WTC11 (cell line): ENCODE measurements at regions not wholly inside any gene's neighbourhood (a gene's known extent, or its start where the extent isn't known, plus 50 kb on each side); places are given as distances from the start of the nearest gene placed in this dataset.

Source experiments
- ATAC-seq: fragments of 200-7000 bp; cut with Tn5 transposase; 2 replicates; pipeline ENCODE4 v1.10.0; 2021; ENCODE audit warnings: mild to moderate bottlenecking, moderate library complexity
- CTCF ChIA-PET: fragments of 300-600 bp; sonication (Branson Sonifier 250); formaldehyde crosslinking; loops from one replicate; lab custom pipeline; 2021; ENCODE audit warnings: antibody characterized with exemption; lab: Charles Lee
- POLR2A ChIA-PET: fragments of 350-600 bp; sonication (Branson Sonifier 250); formaldehyde crosslinking; loops from one replicate; lab custom pipeline; 2021; ENCODE audit warnings: antibody characterized with exemption; lab: Charles Lee
- DNase-seq: peaks from one replicate; pipeline ENCODE4 v3.0.0; 2021; ENCODE audit warnings: low spot score
- H3K27ac Mint-ChIP-seq: 2 replicates; pipeline ENCODE4 v1.8.0; 2021; ENCODE audit warnings: mixed read lengths
- H3K27me3 Mint-ChIP-seq: 2 replicates; pipeline ENCODE4 v1.8.0; 2021; ENCODE audit warnings: low read depth, mild to moderate bottlenecking, moderate library complexity, mixed read lengths
- H3K36me3 Mint-ChIP-seq: 2 replicates; pipeline ENCODE4 v1.8.0; 2021; ENCODE audit warnings: mixed read lengths
- H3K4me1 Mint-ChIP-seq: 2 replicates; pipeline ENCODE4 v1.8.0; 2022; ENCODE audit warnings: mixed read lengths
- H3K4me3 Mint-ChIP-seq: 2 replicates; pipeline ENCODE4 v1.8.0; 2021; ENCODE audit warnings: mild to moderate bottlenecking, moderate library complexity, mixed read lengths
- H3K9me3 Mint-ChIP-seq: 2 replicates; pipeline ENCODE4 v1.8.0; 2021; ENCODE audit warnings: mixed read lengths
- ATF1 ChIP-seq: sonication (generic); formaldehyde crosslinking; IDR thresholded peaks from 2 replicates; pipeline ENCODE4 v1.8.1; 2023; ENCODE audit warnings: mild to moderate bottlenecking, moderate library complexity, missing genetic modification reagents
- EMX1 ChIP-seq: fragments of 250-450 bp; sonication (Bioruptor Pico); IDR thresholded peaks from 2 replicates; pipeline ENCODE4 v1.8.0; 2021; ENCODE audit warnings: mild to moderate bottlenecking
- FOXK1 ChIP-seq: sonication (generic); formaldehyde crosslinking; IDR thresholded peaks from 2 replicates; pipeline ENCODE4 v1.8.0; 2022; ENCODE audit warnings: mild to moderate bottlenecking, moderate library complexity, missing genetic modification reagents
- GABPB1 ChIP-seq: sonication (generic); formaldehyde crosslinking; IDR thresholded peaks from 2 replicates; pipeline ENCODE4 v1.8.1; 2023; ENCODE audit warnings: mild to moderate bottlenecking, missing genetic modification reagents
- GTF2I ChIP-seq: fragments of 250-450 bp; sonication (Bioruptor Pico); conservative IDR thresholded peaks from 2 replicates; pipeline ENCODE4 v1.4.0; 2021; ENCODE audit warnings: mild to moderate bottlenecking
- MYBL2 ChIP-seq: sonication (generic); formaldehyde crosslinking; IDR thresholded peaks from 2 replicates; pipeline ENCODE4 v1.8.1; 2023; ENCODE audit warnings: mild to moderate bottlenecking, moderate library complexity, missing genetic modification reagents
- NFE2L1 ChIP-seq: sonication (generic); formaldehyde crosslinking; IDR thresholded peaks from 2 replicates; pipeline ENCODE4 v1.8.1; 2023; ENCODE audit warnings: missing genetic modification reagents
- NFYB ChIP-seq: sonication (generic); formaldehyde crosslinking; conservative IDR thresholded peaks from 2 replicates; pipeline ENCODE4 v1.8.0; 2022; ENCODE audit warnings: low read depth, missing genetic modification reagents
- NR2C2 ChIP-seq: sonication (generic); formaldehyde crosslinking; IDR thresholded peaks from 2 replicates; pipeline ENCODE4 v1.8.0; 2022; ENCODE audit warnings: mild to moderate bottlenecking, missing genetic modification reagents
- NR3C1 ChIP-seq: sonication (generic); formaldehyde crosslinking; conservative IDR thresholded peaks from 2 replicates; pipeline ENCODE4 v1.8.1; 2023; ENCODE audit warnings: low read depth, mild to moderate bottlenecking, missing genetic modification reagents
- OVOL2 ChIP-seq: fragments of 250-450 bp; sonication (Bioruptor Pico); IDR thresholded peaks from 2 replicates; pipeline ENCODE4 v1.9.0; 2021; ENCODE audit warnings: mild to moderate bottlenecking, borderline replicate concordance
- PRRX2 ChIP-seq: fragments of 250-450 bp; sonication (Bioruptor Pico); IDR thresholded peaks from 2 replicates; pipeline ENCODE4 v1.8.0; 2021; ENCODE audit warnings: mild to moderate bottlenecking
- SMAD3 ChIP-seq: sonication (generic); formaldehyde crosslinking; IDR thresholded peaks from 2 replicates; pipeline ENCODE4 v1.8.0; 2022; ENCODE audit warnings: missing genetic modification reagents, mild to moderate bottlenecking, borderline replicate concordance
- TEAD4 ChIP-seq: sonication (generic); formaldehyde crosslinking; IDR thresholded peaks from 2 replicates; pipeline ENCODE4 v1.8.0; 2022; ENCODE audit warnings: mild to moderate bottlenecking, missing genetic modification reagents
- ZBTB21 ChIP-seq: sonication (generic); formaldehyde crosslinking; IDR thresholded peaks from 2 replicates; pipeline ENCODE4 v1.8.1; 2023; ENCODE audit warnings: mild to moderate bottlenecking, missing genetic modification reagents, borderline replicate concordance
- ZNF121 ChIP-seq: sonication (generic); formaldehyde crosslinking; IDR thresholded peaks from 2 replicates; pipeline ENCODE4 v1.8.0; 2023; ENCODE audit warnings: missing genetic modification reagents
- TF ChIP-seq, protein P1 (sequence below): sonication (generic); formaldehyde crosslinking; IDR thresholded peaks from 2 replicates; pipeline ENCODE4 v1.8.1; 2023; ENCODE audit warnings: mild to moderate bottlenecking, moderate library complexity, missing genetic modification reagents
- TF ChIP-seq, protein P2 (sequence below): sonication (generic); formaldehyde crosslinking; IDR thresholded peaks from 2 replicates; pipeline ENCODE4 v1.8.1; 2022; ENCODE audit warnings: low read depth, mild to moderate bottlenecking, moderate library complexity, missing genetic modification reagents, borderline replicate concordance
- TF ChIP-seq, protein P3 (sequence below): sonication (generic); formaldehyde crosslinking; IDR thresholded peaks from 2 replicates; pipeline ENCODE4 v1.8.0; 2022; ENCODE audit warnings: mild to moderate bottlenecking, missing genetic modification reagents
- TF ChIP-seq, protein P4 (sequence below): sonication (generic); formaldehyde crosslinking; IDR thresholded peaks from 2 replicates; pipeline ENCODE4 v1.8.0; 2023; ENCODE audit warnings: missing genetic modification reagents, mild to moderate bottlenecking, borderline replicate concordance
- TF ChIP-seq, protein P5 (sequence below): sonication (generic); formaldehyde crosslinking; IDR thresholded peaks from 2 replicates; pipeline ENCODE4 v1.8.1; 2022; ENCODE audit warnings: mild to moderate bottlenecking, missing genetic modification reagents, moderate library complexity, borderline replicate concordance
- TF ChIP-seq, protein P6 (sequence below): sonication (generic); formaldehyde crosslinking; IDR thresholded peaks from 2 replicates; pipeline ENCODE4 v1.8.0; 2022; ENCODE audit warnings: mild to moderate bottlenecking, missing genetic modification reagents
- TF ChIP-seq, protein P7 (sequence below): sonication (generic); formaldehyde crosslinking; IDR thresholded peaks from 2 replicates; pipeline ENCODE4 v1.8.1; 2023; ENCODE audit warnings: mild to moderate bottlenecking, missing genetic modification reagents, borderline replicate concordance

DNA sequence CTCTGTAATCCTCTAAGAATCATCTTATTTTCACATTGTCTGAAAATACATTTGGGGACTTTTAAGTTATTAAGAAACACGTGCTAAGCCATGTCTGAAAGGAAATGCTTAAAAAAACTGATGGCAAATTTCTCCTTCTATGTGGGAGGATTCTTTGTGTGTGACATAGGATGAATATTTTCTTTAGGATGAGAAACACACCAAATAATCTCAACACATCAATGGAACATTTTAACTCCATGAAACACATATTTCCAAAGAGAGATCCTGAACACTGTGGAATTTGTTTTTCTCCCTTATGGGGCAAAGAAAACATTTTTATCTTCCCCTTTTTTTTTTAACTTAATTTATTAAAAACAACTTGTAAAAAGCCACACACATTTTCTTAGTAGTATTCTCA is 153.8 kb upstream of the ANKRD50 start:
- Mint-ChIP-seq H3K4me3 (no peak overlapping the region), H3K27ac (no peak overlapping the region), H3K4me1 (peaks cover 9% of the 10 kb centered on the region), H3K27me3 (no peaks in the 10 kb centered on the region), H3K9me3 (peaks cover 11% of the 10 kb centered on the region), H3K36me3 (peaks cover 3% of the 10 kb centered on the region; the same call in 1 of the 2 replicates)
- CTCF ChIA-PET: no interaction called here
- TF ChIP-seq SMAD3 (CRISPR knock-in tag) (no peak), GABPB1 (CRISPR knock-in tag) (no peak), GTF2I (CRISPR knock-in tag) (no peak), ZNF121 (no peak), EMX1 (CRISPR knock-in tag) (no peak), OVOL2 (CRISPR knock-in tag) (no peak), NR2C2 (CRISPR knock-in tag) (no peak), NFYB (CRISPR knock-in tag) (no peak), TEAD4 (CRISPR knock-in tag) (no peak)
- TF ChIP-seq, protein P1, sequence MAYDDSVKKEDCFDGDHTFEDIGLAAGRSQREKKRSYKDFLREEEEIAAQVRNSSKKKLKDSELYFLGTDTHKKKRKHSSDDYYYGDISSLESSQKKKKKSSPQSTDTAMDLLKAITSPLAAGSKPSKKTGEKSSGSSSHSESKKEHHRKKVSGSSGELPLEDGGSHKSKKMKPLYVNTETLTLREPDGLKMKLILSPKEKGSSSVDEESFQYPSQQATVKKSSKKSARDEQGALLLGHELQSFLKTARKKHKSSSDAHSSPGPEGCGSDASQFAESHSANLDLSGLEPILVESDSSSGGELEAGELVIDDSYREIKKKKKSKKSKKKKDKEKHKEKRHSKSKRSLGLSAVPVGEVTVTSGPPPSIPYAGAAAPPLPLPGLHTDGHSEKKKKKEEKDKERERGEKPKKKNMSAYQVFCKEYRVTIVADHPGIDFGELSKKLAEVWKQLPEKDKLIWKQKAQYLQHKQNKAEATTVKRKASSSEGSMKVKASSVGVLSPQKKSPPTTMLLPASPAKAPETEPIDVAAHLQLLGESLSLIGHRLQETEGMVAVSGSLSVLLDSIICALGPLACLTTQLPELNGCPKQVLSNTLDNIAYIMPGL (CRISPR knock-in tag): no peak
- TF ChIP-seq, protein P2, sequence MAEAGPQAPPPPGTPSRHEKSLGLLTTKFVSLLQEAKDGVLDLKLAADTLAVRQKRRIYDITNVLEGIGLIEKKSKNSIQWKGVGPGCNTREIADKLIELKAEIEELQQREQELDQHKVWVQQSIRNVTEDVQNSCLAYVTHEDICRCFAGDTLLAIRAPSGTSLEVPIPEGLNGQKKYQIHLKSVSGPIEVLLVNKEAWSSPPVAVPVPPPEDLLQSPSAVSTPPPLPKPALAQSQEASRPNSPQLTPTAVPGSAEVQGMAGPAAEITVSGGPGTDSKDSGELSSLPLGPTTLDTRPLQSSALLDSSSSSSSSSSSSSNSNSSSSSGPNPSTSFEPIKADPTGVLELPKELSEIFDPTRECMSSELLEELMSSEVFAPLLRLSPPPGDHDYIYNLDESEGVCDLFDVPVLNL: no peak
- TF ChIP-seq, protein P3, sequence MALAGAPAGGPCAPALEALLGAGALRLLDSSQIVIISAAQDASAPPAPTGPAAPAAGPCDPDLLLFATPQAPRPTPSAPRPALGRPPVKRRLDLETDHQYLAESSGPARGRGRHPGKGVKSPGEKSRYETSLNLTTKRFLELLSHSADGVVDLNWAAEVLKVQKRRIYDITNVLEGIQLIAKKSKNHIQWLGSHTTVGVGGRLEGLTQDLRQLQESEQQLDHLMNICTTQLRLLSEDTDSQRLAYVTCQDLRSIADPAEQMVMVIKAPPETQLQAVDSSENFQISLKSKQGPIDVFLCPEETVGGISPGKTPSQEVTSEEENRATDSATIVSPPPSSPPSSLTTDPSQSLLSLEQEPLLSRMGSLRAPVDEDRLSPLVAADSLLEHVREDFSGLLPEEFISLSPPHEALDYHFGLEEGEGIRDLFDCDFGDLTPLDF (CRISPR knock-in tag): no peak
- ATAC-seq: no peak
- POLR2A ChIA-PET: no interaction called here
- no peak for DNase-seq

DNA sequence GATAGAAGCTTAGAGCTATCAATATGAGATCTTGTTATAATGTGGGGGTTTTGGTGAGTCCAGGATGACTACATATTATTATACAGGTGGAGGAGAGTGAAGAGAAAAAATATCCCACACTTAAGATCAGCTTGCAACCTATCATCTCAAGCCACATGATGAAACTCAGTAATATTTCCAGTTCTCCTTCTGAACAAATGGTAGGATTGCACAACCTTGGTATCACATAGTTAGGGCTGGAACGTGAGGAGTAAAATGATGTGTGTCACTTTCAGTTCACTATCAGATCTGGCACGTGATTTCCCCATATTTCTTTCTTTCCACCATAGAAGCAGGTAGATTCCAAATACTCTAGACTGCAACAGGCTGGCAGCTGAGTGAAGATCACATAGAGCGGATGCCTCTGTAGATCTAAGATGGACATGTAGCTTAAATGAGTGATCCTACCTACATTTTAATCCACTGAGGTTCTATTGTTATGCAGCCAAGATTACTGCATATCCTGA is 150.6 kb upstream of the ANKRD50 start:
- H3K27me3 Mint-ChIP-seq: no peaks in the 10 kb centered on the region
- peaks cover 3% of the 10 kb centered on the region; the same call in 1 of the 2 replicates for H3K36me3 Mint-ChIP-seq
- no peak overlapping the region for H3K27ac Mint-ChIP-seq
- no peak overlapping the region for H3K4me3 Mint-ChIP-seq
- ChIA-PET CTCF (no interaction called here), POLR2A (no interaction called here)
- no peak for ATAC-seq
- peaks cover 8% of the 10 kb centered on the region for H3K9me3 Mint-ChIP-seq
- no peak for DNase-seq
- peaks cover 6% of the 10 kb centered on the region for H3K4me1 Mint-ChIP-seq
- TF ChIP-seq, protein P4, sequence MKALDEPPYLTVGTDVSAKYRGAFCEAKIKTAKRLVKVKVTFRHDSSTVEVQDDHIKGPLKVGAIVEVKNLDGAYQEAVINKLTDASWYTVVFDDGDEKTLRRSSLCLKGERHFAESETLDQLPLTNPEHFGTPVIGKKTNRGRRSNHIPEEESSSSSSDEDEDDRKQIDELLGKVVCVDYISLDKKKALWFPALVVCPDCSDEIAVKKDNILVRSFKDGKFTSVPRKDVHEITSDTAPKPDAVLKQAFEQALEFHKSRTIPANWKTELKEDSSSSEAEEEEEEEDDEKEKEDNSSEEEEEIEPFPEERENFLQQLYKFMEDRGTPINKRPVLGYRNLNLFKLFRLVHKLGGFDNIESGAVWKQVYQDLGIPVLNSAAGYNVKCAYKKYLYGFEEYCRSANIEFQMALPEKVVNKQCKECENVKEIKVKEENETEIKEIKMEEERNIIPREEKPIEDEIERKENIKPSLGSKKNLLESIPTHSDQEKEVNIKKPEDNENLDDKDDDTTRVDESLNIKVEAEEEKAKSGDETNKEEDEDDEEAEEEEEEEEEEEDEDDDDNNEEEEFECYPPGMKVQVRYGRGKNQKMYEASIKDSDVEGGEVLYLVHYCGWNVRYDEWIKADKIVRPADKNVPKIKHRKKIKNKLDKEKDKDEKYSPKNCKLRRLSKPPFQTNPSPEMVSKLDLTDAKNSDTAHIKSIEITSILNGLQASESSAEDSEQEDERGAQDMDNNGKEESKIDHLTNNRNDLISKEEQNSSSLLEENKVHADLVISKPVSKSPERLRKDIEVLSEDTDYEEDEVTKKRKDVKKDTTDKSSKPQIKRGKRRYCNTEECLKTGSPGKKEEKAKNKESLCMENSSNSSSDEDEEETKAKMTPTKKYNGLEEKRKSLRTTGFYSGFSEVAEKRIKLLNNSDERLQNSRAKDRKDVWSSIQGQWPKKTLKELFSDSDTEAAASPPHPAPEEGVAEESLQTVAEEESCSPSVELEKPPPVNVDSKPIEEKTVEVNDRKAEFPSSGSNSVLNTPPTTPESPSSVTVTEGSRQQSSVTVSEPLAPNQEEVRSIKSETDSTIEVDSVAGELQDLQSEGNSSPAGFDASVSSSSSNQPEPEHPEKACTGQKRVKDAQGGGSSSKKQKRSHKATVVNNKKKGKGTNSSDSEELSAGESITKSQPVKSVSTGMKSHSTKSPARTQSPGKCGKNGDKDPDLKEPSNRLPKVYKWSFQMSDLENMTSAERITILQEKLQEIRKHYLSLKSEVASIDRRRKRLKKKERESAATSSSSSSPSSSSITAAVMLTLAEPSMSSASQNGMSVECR (CRISPR knock-in tag): no peak
- TF ChIP-seq, protein P5, sequence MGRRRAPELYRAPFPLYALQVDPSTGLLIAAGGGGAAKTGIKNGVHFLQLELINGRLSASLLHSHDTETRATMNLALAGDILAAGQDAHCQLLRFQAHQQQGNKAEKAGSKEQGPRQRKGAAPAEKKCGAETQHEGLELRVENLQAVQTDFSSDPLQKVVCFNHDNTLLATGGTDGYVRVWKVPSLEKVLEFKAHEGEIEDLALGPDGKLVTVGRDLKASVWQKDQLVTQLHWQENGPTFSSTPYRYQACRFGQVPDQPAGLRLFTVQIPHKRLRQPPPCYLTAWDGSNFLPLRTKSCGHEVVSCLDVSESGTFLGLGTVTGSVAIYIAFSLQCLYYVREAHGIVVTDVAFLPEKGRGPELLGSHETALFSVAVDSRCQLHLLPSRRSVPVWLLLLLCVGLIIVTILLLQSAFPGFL: no peak
- TF ChIP-seq GABPB1 (CRISPR knock-in tag) (no peak), NFE2L1 (no peak), ATF1 (CRISPR knock-in tag) (no peak), PRRX2 (CRISPR knock-in tag) (no peak), MYBL2 (CRISPR knock-in tag) (no peak), NR3C1 (CRISPR knock-in tag) (no peak), FOXK1 (CRISPR knock-in tag) (no peak), ZBTB21 (CRISPR knock-in tag) (no peak)
- TF ChIP-seq, protein P6, sequence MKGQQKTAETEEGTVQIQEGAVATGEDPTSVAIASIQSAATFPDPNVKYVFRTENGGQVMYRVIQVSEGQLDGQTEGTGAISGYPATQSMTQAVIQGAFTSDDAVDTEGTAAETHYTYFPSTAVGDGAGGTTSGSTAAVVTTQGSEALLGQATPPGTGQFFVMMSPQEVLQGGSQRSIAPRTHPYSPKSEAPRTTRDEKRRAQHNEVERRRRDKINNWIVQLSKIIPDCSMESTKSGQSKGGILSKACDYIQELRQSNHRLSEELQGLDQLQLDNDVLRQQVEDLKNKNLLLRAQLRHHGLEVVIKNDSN: no peak
- TF ChIP-seq, protein P7, sequence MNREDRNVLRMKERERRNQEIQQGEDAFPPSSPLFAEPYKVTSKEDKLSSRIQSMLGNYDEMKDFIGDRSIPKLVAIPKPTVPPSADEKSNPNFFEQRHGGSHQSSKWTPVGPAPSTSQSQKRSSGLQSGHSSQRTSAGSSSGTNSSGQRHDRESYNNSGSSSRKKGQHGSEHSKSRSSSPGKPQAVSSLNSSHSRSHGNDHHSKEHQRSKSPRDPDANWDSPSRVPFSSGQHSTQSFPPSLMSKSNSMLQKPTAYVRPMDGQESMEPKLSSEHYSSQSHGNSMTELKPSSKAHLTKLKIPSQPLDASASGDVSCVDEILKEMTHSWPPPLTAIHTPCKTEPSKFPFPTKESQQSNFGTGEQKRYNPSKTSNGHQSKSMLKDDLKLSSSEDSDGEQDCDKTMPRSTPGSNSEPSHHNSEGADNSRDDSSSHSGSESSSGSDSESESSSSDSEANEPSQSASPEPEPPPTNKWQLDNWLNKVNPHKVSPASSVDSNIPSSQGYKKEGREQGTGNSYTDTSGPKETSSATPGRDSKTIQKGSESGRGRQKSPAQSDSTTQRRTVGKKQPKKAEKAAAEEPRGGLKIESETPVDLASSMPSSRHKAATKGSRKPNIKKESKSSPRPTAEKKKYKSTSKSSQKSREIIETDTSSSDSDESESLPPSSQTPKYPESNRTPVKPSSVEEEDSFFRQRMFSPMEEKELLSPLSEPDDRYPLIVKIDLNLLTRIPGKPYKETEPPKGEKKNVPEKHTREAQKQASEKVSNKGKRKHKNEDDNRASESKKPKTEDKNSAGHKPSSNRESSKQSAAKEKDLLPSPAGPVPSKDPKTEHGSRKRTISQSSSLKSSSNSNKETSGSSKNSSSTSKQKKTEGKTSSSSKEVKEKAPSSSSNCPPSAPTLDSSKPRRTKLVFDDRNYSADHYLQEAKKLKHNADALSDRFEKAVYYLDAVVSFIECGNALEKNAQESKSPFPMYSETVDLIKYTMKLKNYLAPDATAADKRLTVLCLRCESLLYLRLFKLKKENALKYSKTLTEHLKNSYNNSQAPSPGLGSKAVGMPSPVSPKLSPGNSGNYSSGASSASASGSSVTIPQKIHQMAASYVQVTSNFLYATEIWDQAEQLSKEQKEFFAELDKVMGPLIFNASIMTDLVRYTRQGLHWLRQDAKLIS (CRISPR knock-in tag): no peak
- TF ChIP-seq, all 79 proteins: peak for 0
